Pancreas (tissue), 10 donors: ENCODE measurements at regions not wholly inside any gene's neighbourhood (a gene's known extent, or its start where the extent isn't known, plus 50 kb on each side); places are given as distances from the start of the nearest gene placed in this dataset.
"Not testable (repeated sequence)": the region's sequence is repeated elsewhere in the genome, so short reads cannot be mapped to it uniquely, and the experiment has no call there.

Experiments
- ATAC-seq, 4 donors: fragments of 200-7000 bp; cut with Tn5 transposase; one replicate each; pipeline versions ENCODE4 v1.8.0 to v1.9.1; 2020; ENCODE audit warnings: mild to moderate bottlenecking in 4 of 4, moderate library complexity in 4 of 4
- DNase-seq, 6 donors: peaks; one replicate each; pipeline ENCODE4 v3.0.0-alpha.2; 2020
- FAIRE-seq: peaks from 2 replicates; lab custom pipeline; 2012; peaks lifted over from hg19 to GRCh38; lab: Jason Lieb, UNC
- H3K27ac ChIP-seq, 4 donors: fragments of 200-600 bp; sonication (generic); 1 replicate in 3 of 4; 2 replicates in 1 of 4; pipeline versions ENCODE4 v1.5.0 to v1.8.0; 2020
- H3K27me3 ChIP-seq, 4 donors: fragments of 200-600 bp; one replicate each; pipeline ENCODE4 v1.8.0; 2021
- H3K36me3 ChIP-seq, 3 donors: fragments of 200-600 bp; sonication (generic) in 1 of 3; one replicate each; pipeline versions ENCODE4 v1.5.0 to v1.8.0; 2020 to 2021
- H3K4me1 ChIP-seq, 3 donors: fragments of 200-600 bp; one replicate each; pipeline ENCODE4 v1.8.0; 2021
- H3K4me3 ChIP-seq, 4 donors: fragments of 200-600 bp; sonication (generic) in 2 of 4; one replicate each; pipeline versions ENCODE4 v1.5.0 to v1.8.0; 2020 to 2021
- H3K9me3 ChIP-seq, 4 donors: fragments of 200-600 bp; one replicate each; pipeline ENCODE4 v1.8.0; 2021
- WGBS, 2 donors: extraction: QIAGEN DNeasy Blood & Tissue Kit; methylation state at CpG; one replicate each; pipeline ENCODE4 v1.1.7; 2013; 5-methylcytosine and 5-hydroxymethylcytosine counted together
- intact Hi-C, 3 donors: fragments of 100-400 bp; cut with DNase I; formaldehyde crosslinking; loops; one replicate each; pipeline versions ENCODE4 v1.11.1 to v1.14.2; 2022
- TF ChIP-seq, protein P1 (sequence below), 4 donors: fragments of 200-600 bp; sonication (generic) in 3 of 4; IDR thresholded peaks; one replicate each; pipeline versions ENCODE4 v1.5.0 to v1.8.0; 2021; ENCODE audit warnings: antibody characterized with exemption in 4 of 4
- donor health status: healthy with polysubstance abuse.
- donor health status: DM: no; HTN: no; CAD: no; lungs with moderate emphysema.
- donor health status: DM: no; HTN: no; CAD: no.
- donor health status: control.
- donor health status: control.
- donor health status: Bipolar disorder and iron deficiency.
- donor health status: DM: yes; HTN: yes; CAD: no.
- donor health status: DM: no; HTN: no; CAD: no.
- donor health status: DM: no; HTN: no; CAD: no.
- donor health status: DM: yes; HTN: yes; CAD: no.

DNA sequence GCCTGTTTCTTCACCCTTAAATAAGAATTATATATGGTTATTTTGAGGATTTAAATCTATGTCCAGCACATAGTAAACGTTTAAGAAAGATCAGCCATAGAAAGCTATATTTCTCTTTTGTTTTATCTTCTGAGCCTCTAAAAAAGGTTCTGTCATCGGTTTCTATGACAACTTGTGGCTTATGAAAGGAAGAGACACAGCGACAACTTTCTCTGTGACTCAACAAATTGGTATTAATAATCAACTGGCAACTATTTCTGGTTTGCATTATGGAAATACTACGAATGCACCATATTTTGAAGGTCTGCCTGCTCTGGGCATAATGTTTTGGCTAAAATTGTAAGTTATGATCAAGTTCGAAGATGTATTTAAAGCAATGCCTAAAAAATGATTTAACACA lies 751.0 kb downstream of the CD109 start:
- no peak overlapping the region for H3K4me3 ChIP-seq
- intact Hi-C loops = no loop called here
- peaks cover 0 to 10% (median 0%) of the 10 kb centered on the region in 3 donors for H3K4me1 ChIP-seq
- FAIRE-seq = no peak
- H3K27me3 ChIP-seq = no peaks in the 10 kb centered on the region
- TF ChIP-seq, protein P1, sequence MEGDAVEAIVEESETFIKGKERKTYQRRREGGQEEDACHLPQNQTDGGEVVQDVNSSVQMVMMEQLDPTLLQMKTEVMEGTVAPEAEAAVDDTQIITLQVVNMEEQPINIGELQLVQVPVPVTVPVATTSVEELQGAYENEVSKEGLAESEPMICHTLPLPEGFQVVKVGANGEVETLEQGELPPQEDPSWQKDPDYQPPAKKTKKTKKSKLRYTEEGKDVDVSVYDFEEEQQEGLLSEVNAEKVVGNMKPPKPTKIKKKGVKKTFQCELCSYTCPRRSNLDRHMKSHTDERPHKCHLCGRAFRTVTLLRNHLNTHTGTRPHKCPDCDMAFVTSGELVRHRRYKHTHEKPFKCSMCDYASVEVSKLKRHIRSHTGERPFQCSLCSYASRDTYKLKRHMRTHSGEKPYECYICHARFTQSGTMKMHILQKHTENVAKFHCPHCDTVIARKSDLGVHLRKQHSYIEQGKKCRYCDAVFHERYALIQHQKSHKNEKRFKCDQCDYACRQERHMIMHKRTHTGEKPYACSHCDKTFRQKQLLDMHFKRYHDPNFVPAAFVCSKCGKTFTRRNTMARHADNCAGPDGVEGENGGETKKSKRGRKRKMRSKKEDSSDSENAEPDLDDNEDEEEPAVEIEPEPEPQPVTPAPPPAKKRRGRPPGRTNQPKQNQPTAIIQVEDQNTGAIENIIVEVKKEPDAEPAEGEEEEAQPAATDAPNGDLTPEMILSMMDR (IDR thresholded peaks at IDR 0.05) = no peak
- DNase-seq = no peak
- no peaks in the 10 kb centered on the region for H3K9me3 ChIP-seq
- H3K36me3 ChIP-seq = no peaks in the 10 kb centered on the region
- no peak for ATAC-seq
- H3K27ac ChIP-seq = no peak overlapping the region
- 70 to 75% methylated on average over 5 of the region's 5 CpGs for WGBS, 2 donors

DNA sequence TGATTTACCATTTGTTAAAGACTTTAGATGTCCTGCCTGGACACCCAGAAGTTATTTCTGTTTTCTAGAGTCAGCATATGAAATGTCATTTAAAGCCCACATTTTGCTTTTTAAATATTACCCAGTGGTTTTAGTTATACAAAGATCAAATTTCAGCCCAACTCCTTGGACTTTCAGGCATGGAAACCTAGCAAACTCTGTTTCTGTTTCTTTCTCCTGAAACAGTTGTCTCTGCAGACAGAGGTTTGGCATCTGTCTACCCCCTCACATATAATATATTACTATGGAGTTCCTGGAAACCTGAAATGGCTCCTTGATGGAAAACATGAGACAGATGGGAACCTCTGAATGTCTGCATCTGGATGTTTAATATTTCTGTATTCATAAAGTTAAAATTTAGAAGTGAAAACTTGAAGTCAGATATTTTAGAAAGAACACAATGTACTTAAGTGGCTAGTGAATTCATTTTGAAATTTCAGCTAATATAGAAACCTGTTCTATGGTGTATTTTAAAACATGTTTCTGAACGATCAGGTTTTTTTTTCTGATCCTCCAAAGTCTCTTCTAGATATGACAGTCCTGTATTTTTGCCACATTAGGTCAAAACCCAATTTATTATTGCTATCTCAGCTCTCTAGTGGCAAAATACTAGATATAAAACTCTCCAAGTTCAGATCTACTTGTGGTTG lies 743.3 kb downstream of the CD109 start:
- Histone ChIP-seq H3K4me1 (no peaks in the 10 kb centered on the region), H3K27me3 (no peaks in the 10 kb centered on the region), H3K36me3 (no peaks in the 10 kb centered on the region), H3K4me3 (no peak overlapping the region), H3K9me3 (no peaks in the 10 kb centered on the region), H3K27ac (no peak overlapping the region)
- TF ChIP-seq, protein P1 (IDR thresholded peaks at IDR 0.05) = no peak
- WGBS, 2 donors = 48 to 73% methylated on average over 1 of the region's 1 CpG
- intact Hi-C loops = no loop called here
- FAIRE-seq = no peak
- ATAC-seq = no peak
- no peak for DNase-seq

DNA sequence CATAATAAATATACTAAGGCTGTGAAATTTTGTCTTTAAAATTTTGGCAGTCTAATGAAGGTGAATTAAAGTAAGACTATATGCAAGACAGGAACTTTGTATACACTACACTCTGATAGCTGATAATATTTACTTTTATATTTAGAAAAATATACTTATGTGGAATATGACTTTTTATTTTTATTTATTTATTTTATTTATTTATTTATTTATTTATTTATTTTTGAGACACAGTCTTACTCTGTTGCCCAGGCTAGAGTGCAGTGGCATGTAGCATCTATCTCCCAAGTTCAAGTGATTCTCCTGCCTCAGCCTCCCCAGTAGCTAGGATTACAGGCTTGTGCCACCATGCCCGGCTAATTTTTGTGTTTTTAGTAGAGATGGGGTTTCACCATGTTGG lies 742.4 kb downstream of the CD109 start:
- H3K9me3 ChIP-seq, DNase-seq, H3K27ac ChIP-seq, intact Hi-C loops, H3K4me1 ChIP-seq, H3K36me3 ChIP-seq, H3K27me3 ChIP-seq, H3K4me3 ChIP-seq, ATAC-seq: not testable (repeated sequence)
- peak; percentile 23 for FAIRE-seq
- WGBS, 2 donors = 83 to 90% methylated on average over 1 of the region's 1 CpG

DNA sequence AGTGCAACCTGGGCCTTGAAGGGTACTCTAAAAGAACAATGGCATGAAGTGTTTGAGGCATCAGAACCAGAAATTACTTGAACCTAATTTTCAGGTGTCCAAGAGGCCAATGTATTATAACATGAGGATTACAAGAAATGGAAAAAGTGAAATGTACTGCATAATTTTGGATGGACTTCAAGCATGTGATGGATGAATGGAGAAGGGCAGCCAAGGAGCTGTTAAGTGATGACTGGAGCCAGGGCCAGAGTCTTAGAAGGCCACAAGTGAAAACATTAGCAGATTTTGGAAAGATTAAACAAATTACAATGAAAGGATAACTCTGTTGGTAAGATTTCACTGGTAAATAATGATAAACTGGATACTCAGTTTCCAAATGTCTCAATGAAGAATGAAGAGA lies 738.2 kb downstream of the CD109 start:
- Histone ChIP-seq H3K27ac (no peak overlapping the region), H3K4me1 (no peaks in the 10 kb centered on the region), H3K27me3 (no peaks in the 10 kb centered on the region), H3K9me3 (no peaks in the 10 kb centered on the region), H3K4me3 (no peak overlapping the region), H3K36me3 (no peaks in the 10 kb centered on the region)
- intact Hi-C loops = no loop called here
- FAIRE-seq = no peak
- no peak for ATAC-seq
- DNase-seq = no peak
- TF ChIP-seq, protein P1 (IDR thresholded peaks at IDR 0.05) = no peak

DNA sequence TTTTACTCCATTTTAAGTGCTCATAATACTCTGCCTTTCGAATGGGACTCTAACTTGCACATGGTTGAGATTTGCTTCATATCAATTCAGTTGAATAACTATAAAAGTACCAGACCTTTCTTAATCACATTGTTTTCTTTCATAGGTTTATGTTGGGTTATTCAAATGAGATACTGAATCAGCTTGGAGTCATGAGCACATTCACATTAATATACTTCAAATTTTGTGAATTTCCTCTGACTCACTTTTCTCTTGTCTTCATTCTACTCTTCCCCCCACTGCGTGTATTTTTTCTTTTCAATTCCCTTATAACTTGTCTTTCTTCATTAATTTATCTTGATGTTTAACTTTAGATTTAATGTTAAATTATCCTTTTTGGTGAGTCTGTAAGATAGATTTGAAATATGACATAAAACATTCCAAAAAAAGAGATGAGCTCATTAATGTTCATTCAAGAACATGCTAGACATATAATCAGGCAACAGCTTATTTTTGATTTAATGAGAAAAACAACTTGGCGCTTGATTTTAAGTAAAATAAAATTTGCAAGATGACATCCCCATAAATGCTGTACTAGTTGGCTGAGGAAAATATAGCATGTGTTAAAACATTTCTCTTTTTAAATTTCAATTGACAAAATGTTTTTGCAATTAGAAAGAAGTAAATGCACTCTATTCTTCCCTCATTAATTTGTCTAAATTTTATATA lies 736.0 kb downstream of the CD109 start:
- TF ChIP-seq, protein P1 (IDR thresholded peaks at IDR 0.05) = no peak
- Histone ChIP-seq H3K27me3 (no peaks in the 10 kb centered on the region), H3K27ac (no peak overlapping the region), H3K36me3 (no peaks in the 10 kb centered on the region), H3K4me3 (no peak overlapping the region), H3K9me3 (no peaks in the 10 kb centered on the region), H3K4me1 (no peaks in the 10 kb centered on the region)
- FAIRE-seq = peak; percentile 57
- WGBS, 2 donors = 79 to 87% methylated on average over 3 of the region's 3 CpGs
- DNase-seq = no peak
- ATAC-seq = no peak
- intact Hi-C loops = no loop called here
